GM19455 (cell line): ENCODE measurements at regions not wholly inside any gene's neighbourhood (a gene's known extent, or its start where the extent isn't known, plus 50 kb on each side); places are given as distances from the start of the nearest gene placed in this dataset.

Experiments used
- ATAC-seq: cut with Tn5 transposase; IDR thresholded peaks from one replicate; pipeline ENCODE4 v1.9.1; 2021; ENCODE audit not compliant: unreplicated experiment

- no peak for ATAC-seq
Observed at GRCh38 chr5:74356009-74356695, 284.4 kb downstream of the ENC1 start.

GRCh38 chr5:74355041-74355824 is 285.3 kb downstream of the ENC1 start:
- ATAC-seq: no peak

GRCh38 chr5:74352256-74352655 is 288.3 kb downstream of the ENC1 start:
- no peak for ATAC-seq

- no peak for ATAC-seq
Observed at GRCh38 chr5:74342948-74343682, 297.4 kb downstream of the ENC1 start.

- no peak for ATAC-seq
Observed at GRCh38 chr5:74342182-74342581, 298.3 kb downstream of the ENC1 start.

GRCh38 chr5:74341221-74341620 is 299.3 kb downstream of the ENC1 start:
- no peak for ATAC-seq

GRCh38 chr5:74340476-74340875 is 300.1 kb downstream of the ENC1 start:
- no peak for ATAC-seq

GRCh38 chr5:74337984-74338310 is 302.6 kb downstream of the ENC1 start:
- ATAC-seq: no peak

GRCh38 chr5:74337254-74337983 is 303.1 kb downstream of the ENC1 start:
- ATAC-seq: no peak

- ATAC-seq: no peak
Observed at GRCh38 chr5:74336297-74336696, 304.2 kb downstream of the ENC1 start.

- no peak for ATAC-seq
Observed at GRCh38 chr5:74334762-74335384, 305.7 kb downstream of the ENC1 start.

GRCh38 chr5:74334062-74334761 is 306.3 kb downstream of the ENC1 start:
- ATAC-seq: no peak

- ATAC-seq: no peak
Observed at GRCh38 chr5:74333430-74333829, 307.1 kb downstream of the ENC1 start.

GRCh38 chr5:74332682-74333081 is 307.8 kb downstream of the ENC1 start:
- no peak for ATAC-seq

- ATAC-seq: no peak
Observed at GRCh38 chr5:74332006-74332405, 308.5 kb downstream of the ENC1 start.

GRCh38 chr5:74328221-74328630 is 312.3 kb downstream of the ENC1 start:
- ATAC-seq: no peak

GRCh38 chr5:74327339-74327685 is 313.2 kb downstream of the ENC1 start:
- no peak for ATAC-seq

- no peak for ATAC-seq
Observed at GRCh38 chr5:74326571-74327338, 313.8 kb downstream of the ENC1 start.

- no peak for ATAC-seq
Observed at GRCh38 chr5:74325866-74326265, 314.7 kb downstream of the ENC1 start.

GRCh38 chr5:74324556-74324955 is 316.0 kb downstream of the ENC1 start:
- ATAC-seq: no peak
